Amniotic epithelial cell (primary cell): ENCODE measurements at regions not wholly inside any gene's neighbourhood (a gene's known extent, or its start where the extent isn't known, plus 50 kb on each side); places are given as distances from the start of the nearest gene placed in this dataset.
A peak's percentile ranks its signal among the peaks of the same experiment; 100 is the strongest.

Source experiments
- DNase-seq: peaks from one replicate; pipeline ENCODE4 v3.0.0-alpha.2; 2010; ENCODE audit warnings: low read depth

DNA sequence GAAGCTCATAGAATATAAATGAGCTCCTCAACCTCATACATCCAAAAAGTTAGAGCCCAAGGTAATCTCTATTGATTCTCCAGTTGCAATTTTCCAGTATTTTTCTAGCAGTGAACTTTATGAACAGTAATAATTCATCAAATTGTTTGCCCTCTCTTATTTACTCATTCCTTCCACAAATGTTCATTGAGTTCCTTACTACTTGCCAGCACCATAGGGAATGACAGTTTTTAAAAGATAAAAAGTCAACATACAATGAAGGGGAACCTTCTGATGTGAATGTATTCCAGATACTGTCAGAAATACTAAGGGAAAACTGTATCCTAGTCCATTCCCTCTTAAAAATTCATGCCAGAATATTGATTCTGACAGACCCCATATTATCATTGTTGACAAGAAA, 277.0 kb upstream of the C1orf87 start:
- DNase-seq, result no peak

DNA sequence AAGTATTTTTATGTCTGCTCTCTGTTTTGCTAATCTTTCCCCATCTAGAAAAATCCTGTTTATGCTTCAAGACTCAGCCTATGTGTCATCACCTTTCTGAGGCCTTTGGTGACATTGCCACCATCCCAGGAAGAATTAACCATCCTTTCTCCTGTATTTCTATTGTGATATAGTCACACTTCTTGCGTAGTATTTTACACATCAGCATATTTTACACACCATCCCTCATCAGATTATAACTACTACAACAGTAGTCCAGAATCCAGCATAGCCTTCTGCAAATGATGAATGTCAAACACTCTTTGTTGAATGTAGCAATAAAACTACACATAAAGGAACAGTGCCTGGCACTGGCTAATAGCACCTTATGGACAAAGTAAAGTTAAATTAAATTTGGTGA, 275.3 kb upstream of the C1orf87 start:
- no peak for DNase-seq

DNA sequence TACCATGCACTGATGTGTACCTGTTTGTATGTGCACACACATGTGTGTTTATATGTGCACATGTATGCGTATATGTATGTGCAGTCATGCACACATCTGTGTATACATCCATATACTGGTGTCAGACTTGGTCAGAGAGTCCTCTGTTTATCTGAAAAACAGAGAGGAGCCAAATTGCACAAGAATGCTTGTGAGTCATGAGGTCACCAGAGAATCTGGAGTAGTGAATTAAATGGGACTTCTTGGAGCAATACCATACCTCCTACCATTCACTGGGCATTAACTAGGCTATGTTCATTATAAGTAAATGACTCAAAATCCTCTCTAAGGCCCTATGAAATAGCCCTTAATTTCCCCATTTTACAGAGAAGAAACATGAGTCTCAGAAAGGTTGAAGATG, 272.1 kb upstream of the C1orf87 start:
- DNase-seq, result peak; percentile 0

DNA sequence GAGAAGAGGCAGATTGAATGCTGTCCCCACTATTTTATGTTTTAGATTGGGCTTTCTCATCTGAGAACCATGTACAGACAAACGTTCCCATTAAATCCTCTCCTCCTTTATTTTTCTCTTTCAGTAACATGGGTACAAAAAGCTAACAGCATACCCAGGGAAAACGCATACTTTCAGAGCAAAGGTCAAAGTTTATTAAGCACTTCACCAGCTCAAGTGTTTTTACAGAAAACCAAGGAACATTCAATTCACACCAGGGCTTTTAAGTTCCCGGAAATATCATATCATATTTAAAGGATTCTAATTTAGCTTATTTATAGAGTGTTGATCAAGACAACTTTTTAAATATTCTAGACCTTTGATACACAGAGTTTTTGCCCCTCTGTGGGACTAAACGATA, 271.5 kb upstream of the C1orf87 start:
- no peak for DNase-seq

- DNase-seq, result no peak
Measured at GRCh38 chr1:60343736-60344135, 270.2 kb upstream of the C1orf87 start.

DNA sequence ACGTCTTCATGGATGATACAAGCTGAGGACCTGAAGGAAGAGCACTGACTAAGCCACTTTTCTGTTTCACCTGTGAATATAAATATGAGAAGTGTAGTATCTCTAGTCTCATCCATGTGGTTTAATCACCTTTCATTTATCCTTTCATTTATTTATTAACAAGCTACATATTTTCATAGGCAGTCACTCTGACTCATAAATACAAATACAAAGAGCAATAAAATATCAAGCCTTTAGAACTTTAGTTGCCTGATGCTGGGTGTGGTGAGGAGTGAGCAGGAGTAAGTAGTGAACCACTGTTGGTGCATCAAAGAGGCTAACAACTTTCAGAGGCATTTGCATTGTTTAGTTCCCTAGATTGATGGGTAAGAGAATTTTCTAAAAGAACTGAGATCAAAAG, 269.0 kb upstream of the C1orf87 start:
- no peak for DNase-seq

- no peak for DNase-seq
Measured at GRCh38 chr1:60341274-60341673, 267.7 kb upstream of the C1orf87 start.

- no peak for DNase-seq
Measured at GRCh38 chr1:60331647-60332046, 258.1 kb upstream of the C1orf87 start.

GRCh38 chr1:60329651-60330050, 256.1 kb upstream of the C1orf87 start:
- DNase-seq, result no peak

DNA sequence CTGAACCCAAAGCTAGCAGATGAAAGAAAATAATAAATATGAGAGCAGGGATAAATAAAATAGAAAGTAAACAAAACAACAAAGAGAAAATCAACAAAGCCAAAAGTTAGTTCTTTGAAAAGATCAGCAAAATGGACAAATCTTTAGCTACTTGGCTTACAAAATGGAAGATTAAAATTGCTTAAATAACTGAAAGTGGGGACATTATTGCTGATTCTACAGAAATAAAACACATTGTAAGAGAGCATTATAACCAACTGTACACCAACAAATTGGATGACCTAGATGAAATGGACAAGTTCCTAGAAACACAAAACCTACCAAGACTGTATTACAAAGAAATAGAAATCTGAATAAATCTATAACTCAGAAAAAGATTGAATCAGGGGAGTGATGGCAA, 238.3 kb upstream of the C1orf87 start:
- no peak for DNase-seq

DNA sequence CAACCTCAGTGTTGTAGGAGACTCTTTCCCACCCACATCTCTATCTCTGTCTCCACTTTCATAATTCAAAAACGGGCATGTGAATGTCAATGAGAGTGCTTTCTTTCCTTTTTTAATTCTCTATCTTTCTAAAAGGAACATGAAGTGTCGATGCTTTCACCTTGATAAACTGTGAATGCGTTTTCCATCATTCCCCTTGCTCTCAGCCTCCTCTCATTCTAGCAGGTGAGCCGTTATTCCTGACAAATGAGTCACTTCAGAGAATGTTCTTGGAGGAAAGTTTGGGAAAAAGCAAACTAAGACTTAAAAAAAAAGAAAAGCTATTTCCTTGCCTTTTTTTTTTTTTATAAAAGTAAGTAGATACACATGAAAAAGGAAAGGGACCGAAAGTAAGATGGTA, 226.0 kb upstream of the C1orf87 start:
- DNase-seq, result no peak

DNA sequence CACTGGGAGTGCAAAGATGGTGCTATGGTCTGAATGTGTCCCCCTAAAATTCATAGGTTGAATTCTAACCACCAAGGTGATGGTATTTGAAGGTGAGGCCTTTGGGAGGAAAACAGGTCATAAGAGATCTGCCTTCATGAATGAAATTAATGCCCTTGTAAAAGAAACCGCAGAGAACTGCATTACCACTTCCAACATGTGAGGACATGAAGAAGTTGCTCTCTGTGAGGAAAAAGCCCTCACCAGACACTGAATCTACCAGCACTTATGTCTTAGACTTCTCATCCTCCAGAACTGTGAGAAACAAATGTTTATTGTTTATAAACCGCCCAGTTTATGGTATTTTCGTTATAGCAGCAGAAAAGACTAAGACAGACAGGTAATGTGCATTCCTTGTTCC, 224.7 kb upstream of the C1orf87 start:
- no peak for DNase-seq

- DNase-seq, result no peak
Measured at GRCh38 chr1:60296794-60297193, 223.2 kb upstream of the C1orf87 start.

- DNase-seq, result no peak
Measured at GRCh38 chr1:60292140-60292539, 218.6 kb upstream of the C1orf87 start.

DNA sequence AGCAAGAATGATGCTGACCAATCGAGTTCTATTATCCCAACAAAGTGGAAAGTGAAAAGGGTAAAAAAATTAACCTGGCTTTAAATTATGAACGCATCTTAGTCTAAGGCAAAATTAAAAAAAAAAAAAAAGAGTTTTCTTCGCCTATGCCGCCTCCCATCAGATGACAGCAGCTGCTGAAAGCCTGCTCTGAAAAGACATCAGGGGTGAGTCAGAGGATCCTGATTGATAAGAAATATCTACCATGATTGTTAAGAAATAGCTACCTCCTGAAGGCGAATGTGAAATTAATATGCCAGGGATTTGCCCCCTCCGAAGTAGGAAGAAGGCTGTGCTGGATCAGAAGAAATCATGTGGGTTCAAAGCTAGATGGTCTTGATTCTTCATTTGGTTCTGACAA, 216.8 kb upstream of the C1orf87 start:
- no peak for DNase-seq

- no peak for DNase-seq
Measured at GRCh38 chr1:60287536-60287935, 214.0 kb upstream of the C1orf87 start.

- DNase-seq, result peak; percentile 14
Measured at GRCh38 chr1:60283690-60284089, 210.1 kb upstream of the C1orf87 start.

- peak; percentile 50 for DNase-seq
Measured at GRCh38 chr1:60281360-60281932, 207.9 kb upstream of the C1orf87 start.

GRCh38 chr1:60280819-60281218, 207.2 kb upstream of the C1orf87 start:
- no peak for DNase-seq

DNA sequence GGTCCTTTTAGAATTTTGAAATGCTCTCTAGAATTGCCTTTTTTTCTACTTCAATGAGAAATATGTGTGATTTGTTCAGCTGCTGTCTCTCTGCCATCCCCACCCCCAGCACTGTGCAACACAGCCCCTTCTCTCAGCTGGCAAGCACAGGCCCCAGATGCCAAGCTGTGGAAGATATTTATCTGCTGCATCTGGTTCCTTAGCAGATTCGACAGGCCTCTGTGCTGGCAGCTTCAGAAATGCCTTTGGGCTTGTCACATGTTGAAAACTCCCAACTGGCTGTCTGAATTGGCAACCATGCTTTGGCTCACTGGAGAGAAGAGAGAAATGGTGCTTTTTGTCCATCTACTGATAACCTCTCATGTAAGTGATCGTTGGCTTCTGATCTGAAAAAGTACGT, 206.7 kb upstream of the C1orf87 start:
- DNase-seq, result peak; percentile 2

DNA sequence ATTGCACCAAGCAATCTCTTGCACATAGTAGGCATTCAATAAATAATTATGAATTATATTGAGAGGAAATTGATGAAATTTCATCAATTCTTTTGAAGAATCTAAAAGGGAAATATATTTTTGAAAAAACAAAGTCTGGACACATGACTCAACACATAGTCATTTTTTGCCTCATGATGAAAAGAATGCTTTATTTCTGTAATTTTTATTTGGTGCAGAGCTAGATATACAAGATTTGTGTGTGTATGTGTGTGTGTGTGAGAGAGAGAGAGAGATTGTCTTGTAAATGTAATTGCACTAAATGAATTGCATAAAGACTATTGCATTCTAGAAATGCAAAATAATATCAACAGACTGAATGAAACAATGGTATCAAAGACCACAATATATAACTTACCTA, 206.2 kb upstream of the C1orf87 start:
- DNase-seq, result peak; percentile 17

- no peak for DNase-seq
Measured at GRCh38 chr1:60277269-60277668, 203.7 kb upstream of the C1orf87 start.

DNA sequence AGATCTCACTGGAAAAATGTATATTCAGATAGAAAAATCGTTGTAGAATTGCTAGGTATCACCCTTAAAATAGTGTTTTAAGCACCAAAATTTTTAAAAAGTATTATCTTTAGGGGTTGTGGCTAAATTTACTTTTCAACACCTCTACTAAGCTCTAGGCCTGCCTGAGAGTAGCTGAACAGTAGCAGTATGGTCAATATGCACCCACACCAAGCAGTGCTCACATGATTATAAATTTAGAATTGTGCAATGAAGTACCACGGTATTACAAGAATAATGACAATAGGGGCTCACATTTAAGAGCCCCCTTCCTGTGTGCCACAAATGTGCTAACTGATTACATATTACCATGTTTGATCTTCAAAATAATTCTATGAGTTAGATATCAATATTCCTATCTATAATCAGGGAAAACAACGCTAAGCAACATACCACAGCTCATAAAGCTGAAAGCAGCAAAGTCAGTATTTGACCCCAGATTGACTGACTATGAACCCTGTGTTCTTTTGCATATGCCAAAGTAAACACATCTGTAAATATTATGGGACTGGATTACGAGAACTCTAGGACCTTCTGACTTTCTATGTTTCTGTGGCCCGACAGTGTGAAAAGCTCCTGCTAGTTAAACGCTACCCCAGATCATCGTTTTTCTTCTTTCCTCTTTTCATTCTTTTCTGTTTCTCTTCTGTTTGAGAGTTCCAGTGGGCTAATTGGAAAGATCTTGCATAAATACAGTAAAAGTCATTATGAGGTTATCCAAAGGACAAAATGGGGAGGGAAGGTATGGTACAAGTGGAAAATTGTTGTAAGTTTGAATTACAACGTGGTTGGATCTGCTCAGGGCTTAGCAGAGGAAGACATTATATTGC, 201.1 kb upstream of the C1orf87 start:
- DNase-seq, result no peak

- peak; percentile 7 for DNase-seq
Measured at GRCh38 chr1:60273185-60273584, 199.6 kb upstream of the C1orf87 start.
